PC-9 (cell line): ENCODE measurements at regions not wholly inside any gene's neighbourhood (a gene's known extent, or its start where the extent isn't known, plus 50 kb on each side); places are given as distances from the start of the nearest gene placed in this dataset.

ENCODE experiments used
- BruUV-seq: library from RNA; stranded (reverse); fragments of 400-500 nt; replicated peaks from 2 replicates; lab custom pipeline; 2021; lab: Mats Ljungman, UMichigan
- CTCF ChIA-PET: fragments of 300-600 bp; sonication (Branson Sonifier 250); formaldehyde crosslinking; loops from one replicate; lab custom pipeline; 2022; ENCODE audit warnings: antibody characterized with exemption; lab: Charles Lee
- POLR2A ChIA-PET: fragments of 300-600 bp; sonication (Branson Sonifier 250); formaldehyde crosslinking; loops from one replicate; lab custom pipeline; 2022; ENCODE audit warnings: antibody characterized with exemption; ENCODE audit not compliant: unreplicated experiment; lab: Charles Lee
- DNase-seq, 2 experiments: peaks; one replicate each; pipeline versions ENCODE4 v3.0.0 to v3.0.0-alpha.2; 2015 to 2022; ENCODE audit warnings: mixed read lengths in 1 of 2
- H2AFZ ChIP-seq: fragments of 200-600 bp; sonication (generic); 2 replicates; pipeline ENCODE4 v1.8.1; 2017; ENCODE audit warnings: antibody characterized with exemption
- H3F3A ChIP-seq: fragments of 200-600 bp; sonication (generic); 2 replicates; pipeline ENCODE4 v1.8.1; 2017; ENCODE audit warnings: antibody characterized with exemption, mild to moderate bottlenecking, low read depth; ENCODE audit not compliant: insufficient read depth
- H3K27ac ChIP-seq: fragments of 200-600 bp; sonication (generic); 2 replicates; pipeline ENCODE4 v1.6.1; 2016; ENCODE audit warnings: mixed run types
- H3K27me3 ChIP-seq: fragments of 200-600 bp; sonication (generic); 2 replicates; pipeline ENCODE4 v1.6.1; 2016; ENCODE audit warnings: low read depth, mixed run types; ENCODE audit not compliant: insufficient read depth
- H3K36me3 ChIP-seq: fragments of 200-600 bp; sonication (generic); 2 replicates; pipeline ENCODE4 v1.6.1; 2016; ENCODE audit warnings: low read depth, mixed run types
- H3K4me1 ChIP-seq: fragments of 200-600 bp; sonication (generic); replicated peaks from 2 replicates; pipeline ENCODE4 v1.6.1; 2016; ENCODE audit warnings: mixed run types; ENCODE audit not compliant: insufficient read depth
- H3K4me2 ChIP-seq: fragments of 200-600 bp; sonication (generic); 2 replicates; pipeline ENCODE4 v1.6.1; 2017; ENCODE audit warnings: mixed run types
- H3K4me3 ChIP-seq: fragments of 200-600 bp; sonication (generic); 2 replicates; pipeline ENCODE4 v1.6.1; 2016; ENCODE audit warnings: mixed run types
- H3K79me2 ChIP-seq: fragments of 200-600 bp; sonication (generic); 2 replicates; pipeline ENCODE4 v1.6.1; 2017; ENCODE audit warnings: low read depth, mixed run types
- H3K9me2 ChIP-seq: fragments of 200-600 bp; sonication (generic); 2 replicates; pipeline ENCODE4 v1.8.1; 2017; ENCODE audit warnings: mild to moderate bottlenecking; ENCODE audit not compliant: insufficient read depth
- H3K9me3 ChIP-seq: fragments of 200-600 bp; sonication (generic); 2 replicates; pipeline ENCODE4 v1.8.1; 2016; ENCODE audit warnings: low read depth; ENCODE audit not compliant: insufficient read depth
- H4K20me1 ChIP-seq: fragments of 200-600 bp; sonication (generic); 2 replicates; pipeline ENCODE4 v1.8.1; 2017; ENCODE audit not compliant: insufficient read depth
- EZH2 ChIP-seq: fragments of 200-600 bp; sonication (generic); IDR thresholded peaks from 2 replicates; pipeline ENCODE4 v1.8.0; 2017; ENCODE audit warnings: antibody characterized with exemption, low read depth
- intact Hi-C: fragments of 100-400 bp; cut with micrococcal nuclease; formaldehyde crosslinking; loops from one replicate; pipeline ENCODE4 v1.10.0; 2022; ENCODE audit not compliant: unreplicated experiment
- TF ChIP-seq, protein P1 (sequence below): fragments of 200-600 bp; sonication (generic); conservative IDR thresholded peaks from 2 replicates; pipeline ENCODE4 v1.6.1; 2017; ENCODE audit warnings: mixed run types, antibody characterized with exemption, mild to moderate bottlenecking, moderate library complexity

- POLR2A ChIA-PET: no interaction called here
- Histone ChIP-seq H3F3A (no peaks in the 10 kb centered on the region), H3K36me3 (no peaks in the 10 kb centered on the region), H3K9me2 (no peaks in the 10 kb centered on the region), H3K4me1 (no peaks in the 10 kb centered on the region), H3K9me3 (no peaks in the 10 kb centered on the region), H3K4me3 (no peak overlapping the region), H2AFZ (no peak overlapping the region), H3K4me2 (no peak overlapping the region), H4K20me1 (no peaks in the 10 kb centered on the region), H3K79me2 (no peaks in the 10 kb centered on the region), H3K27ac (no peak overlapping the region), H3K27me3 (peaks cover 28% of the 10 kb centered on the region)
- no peak for DNase-seq
- no peak for TF ChIP-seq EZH2
- TF ChIP-seq, protein P1, sequence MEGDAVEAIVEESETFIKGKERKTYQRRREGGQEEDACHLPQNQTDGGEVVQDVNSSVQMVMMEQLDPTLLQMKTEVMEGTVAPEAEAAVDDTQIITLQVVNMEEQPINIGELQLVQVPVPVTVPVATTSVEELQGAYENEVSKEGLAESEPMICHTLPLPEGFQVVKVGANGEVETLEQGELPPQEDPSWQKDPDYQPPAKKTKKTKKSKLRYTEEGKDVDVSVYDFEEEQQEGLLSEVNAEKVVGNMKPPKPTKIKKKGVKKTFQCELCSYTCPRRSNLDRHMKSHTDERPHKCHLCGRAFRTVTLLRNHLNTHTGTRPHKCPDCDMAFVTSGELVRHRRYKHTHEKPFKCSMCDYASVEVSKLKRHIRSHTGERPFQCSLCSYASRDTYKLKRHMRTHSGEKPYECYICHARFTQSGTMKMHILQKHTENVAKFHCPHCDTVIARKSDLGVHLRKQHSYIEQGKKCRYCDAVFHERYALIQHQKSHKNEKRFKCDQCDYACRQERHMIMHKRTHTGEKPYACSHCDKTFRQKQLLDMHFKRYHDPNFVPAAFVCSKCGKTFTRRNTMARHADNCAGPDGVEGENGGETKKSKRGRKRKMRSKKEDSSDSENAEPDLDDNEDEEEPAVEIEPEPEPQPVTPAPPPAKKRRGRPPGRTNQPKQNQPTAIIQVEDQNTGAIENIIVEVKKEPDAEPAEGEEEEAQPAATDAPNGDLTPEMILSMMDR: no peak
- CTCF ChIA-PET: no interaction called here
- intact Hi-C loops: no loop called here
- BruUV-seq: no TSS peak
These were observed 59.3 kb upstream of the DIO3 start for GRCh38 chr14:101501858-101502615.

DNA sequence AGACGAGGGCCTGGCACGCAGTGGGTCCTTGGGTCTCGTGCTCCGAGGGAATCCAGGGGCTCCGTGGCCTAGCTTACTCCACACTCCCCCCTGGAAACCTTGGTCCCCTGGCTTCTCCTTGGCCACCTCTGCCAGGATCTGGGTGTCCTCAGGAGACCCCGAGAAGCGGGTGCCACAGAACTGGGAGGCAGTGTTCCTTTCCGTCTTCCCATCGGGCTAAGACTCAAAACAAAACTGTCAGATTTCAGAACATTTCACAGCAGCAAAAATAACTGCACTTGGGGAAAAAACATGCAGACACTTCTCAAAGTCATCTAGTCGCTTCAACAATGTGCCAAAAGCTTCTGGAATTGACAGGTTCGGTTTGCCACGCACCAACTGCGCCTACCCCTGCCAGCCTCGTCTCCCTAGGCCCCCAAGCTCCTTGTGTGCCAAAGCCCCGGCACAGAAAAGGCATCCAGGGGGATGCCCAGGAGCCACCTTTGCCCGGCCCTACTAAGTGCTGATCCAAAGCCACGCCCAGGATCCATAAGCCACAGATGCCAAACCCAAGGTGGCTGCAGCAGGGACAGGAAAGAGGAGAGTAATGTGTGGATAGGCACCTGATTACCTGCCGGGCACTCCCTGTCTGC lies 58.4 kb upstream of the DIO3 start:
- Histone ChIP-seq H3K9me2 (no peaks in the 10 kb centered on the region), H4K20me1 (no peaks in the 10 kb centered on the region), H3K27me3 (peaks cover 28% of the 10 kb centered on the region), H3K9me3 (no peaks in the 10 kb centered on the region), H3F3A (no peaks in the 10 kb centered on the region), H3K4me1 (no peaks in the 10 kb centered on the region), H3K36me3 (no peaks in the 10 kb centered on the region), H3K79me2 (no peaks in the 10 kb centered on the region), H3K27ac (no peak overlapping the region), H3K4me3 (no peak overlapping the region), H2AFZ (no peak overlapping the region), H3K4me2 (no peak overlapping the region)
- CTCF ChIA-PET: no interaction called here
- DNase-seq: no peak
- POLR2A ChIA-PET: no interaction called here
- no TSS peak for BruUV-seq
- TF ChIP-seq EZH2: no peak
- intact Hi-C loops: no loop called here

DNA sequence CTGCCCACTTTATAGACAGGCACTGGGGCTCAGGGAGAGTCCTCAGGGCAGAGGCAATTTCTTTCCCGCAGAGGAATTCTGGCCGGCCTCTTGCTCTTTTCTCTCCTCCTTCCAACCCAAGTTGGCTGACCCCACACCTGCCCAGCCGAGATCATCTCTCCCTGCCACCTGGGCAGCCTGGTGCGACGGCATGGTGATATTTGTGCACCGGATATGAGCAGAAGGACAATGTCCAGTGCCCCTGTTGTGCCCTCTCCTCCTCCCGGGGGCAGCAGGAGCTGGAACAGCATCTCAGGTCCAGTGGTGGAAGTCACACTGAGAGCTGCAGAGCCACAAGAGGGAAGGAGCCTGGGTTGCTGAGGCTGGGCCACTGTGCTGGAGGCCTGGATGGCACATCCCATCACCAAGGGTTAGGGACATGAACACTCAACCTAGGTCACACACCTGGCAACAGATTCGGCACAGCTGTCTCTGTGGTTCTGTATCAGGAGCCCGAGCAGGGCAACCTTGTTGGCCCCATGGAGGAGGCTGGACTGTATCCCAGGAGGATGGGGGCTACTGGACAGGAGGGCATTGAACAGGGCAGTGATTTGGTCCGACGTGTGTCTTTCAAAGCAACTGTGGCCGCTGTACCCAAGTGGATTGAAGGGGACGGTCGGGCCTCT lies 57.7 kb upstream of the DIO3 start:
- CTCF ChIA-PET: no interaction called here
- intact Hi-C loops: no loop called here
- TF ChIP-seq EZH2: no peak
- TF ChIP-seq, protein P1: no peak
- no peaks in the 10 kb centered on the region for H4K20me1 ChIP-seq
- no peaks in the 10 kb centered on the region for H3K9me2 ChIP-seq
- no peak overlapping the region for H2AFZ ChIP-seq
- no peaks in the 10 kb centered on the region for H3K36me3 ChIP-seq
- no peak overlapping the region for H3K4me3 ChIP-seq
- no peak for DNase-seq
- no TSS peak for BruUV-seq
- no peak overlapping the region for H3K4me2 ChIP-seq
- no peaks in the 10 kb centered on the region for H3K79me2 ChIP-seq
- no peaks in the 10 kb centered on the region for H3F3A ChIP-seq
- H3K27me3 ChIP-seq: peaks cover 28% of the 10 kb centered on the region
- no peak overlapping the region for H3K27ac ChIP-seq
- no peaks in the 10 kb centered on the region for H3K4me1 ChIP-seq
- H3K9me3 ChIP-seq: no peaks in the 10 kb centered on the region
- POLR2A ChIA-PET: no interaction called here
